Left lung (tissue), 4 donors: ENCODE measurements at regions not wholly inside any gene's neighbourhood (a gene's known extent, or its start where the extent isn't known, plus 50 kb on each side); places are given as distances from the start of the nearest gene placed in this dataset.

ENCODE experiments used
- ATAC-seq: fragments of 200-7000 bp; cut with Tn5 transposase; one replicate; pipeline ENCODE4 v1.9.1; 2020; ENCODE audit warnings: moderate library complexity
- DNase-seq, 4 donors: peaks; one replicate each; pipeline ENCODE4 v3.0.0-alpha.2; 2013 to 2020
- H3K27ac ChIP-seq, 2 donors: fragments of 200-600 bp; sonication (generic) in 1 of 2; one replicate each; pipeline versions ENCODE4 v1.5.0 to v1.8.0; 2020 to 2021
- H3K27me3 ChIP-seq, 2 donors: fragments of 200-600 bp; sonication (generic) in 1 of 2; one replicate each; pipeline versions ENCODE4 v1.5.0 to v1.8.0; 2020 to 2021
- H3K36me3 ChIP-seq, 2 donors: fragments of 200-600 bp; sonication (generic) in 1 of 2; one replicate each; pipeline versions ENCODE4 v1.5.0 to v1.8.0; 2020 to 2021
- H3K4me1 ChIP-seq, 2 donors: fragments of 200-600 bp; one replicate each; pipeline ENCODE4 v1.8.0; 2021
- H3K4me3 ChIP-seq, 2 donors: fragments of 200-600 bp; sonication (generic) in 1 of 2; one replicate each; pipeline versions ENCODE4 v1.5.0 to v1.8.0; 2020 to 2021; ENCODE audit warnings: mild to moderate bottlenecking in 1 of 2
- H3K9me3 ChIP-seq, 2 donors: fragments of 200-600 bp; sonication (generic) in 1 of 2; one replicate each; pipeline versions ENCODE4 v1.5.0 to v1.8.0; 2020 to 2021
- intact Hi-C, 2 donors: fragments of 100-400 bp; cut with DNase I; formaldehyde crosslinking; loops; one replicate each; pipeline versions ENCODE4 v1.11.2 to v1.14.2; 2022
- TF ChIP-seq, protein P1 (sequence below), 2 donors: fragments of 200-600 bp; sonication (generic) in 1 of 2; IDR thresholded peaks; one replicate each; pipeline versions ENCODE4 v1.5.0 to v1.8.0; 2021; ENCODE audit warnings: antibody characterized with exemption in 2 of 2
- donor health status: DM: no; HTN: yes; CAD: no.
- donor health status: DM: no; HTN: no; CAD: no.

DNA sequence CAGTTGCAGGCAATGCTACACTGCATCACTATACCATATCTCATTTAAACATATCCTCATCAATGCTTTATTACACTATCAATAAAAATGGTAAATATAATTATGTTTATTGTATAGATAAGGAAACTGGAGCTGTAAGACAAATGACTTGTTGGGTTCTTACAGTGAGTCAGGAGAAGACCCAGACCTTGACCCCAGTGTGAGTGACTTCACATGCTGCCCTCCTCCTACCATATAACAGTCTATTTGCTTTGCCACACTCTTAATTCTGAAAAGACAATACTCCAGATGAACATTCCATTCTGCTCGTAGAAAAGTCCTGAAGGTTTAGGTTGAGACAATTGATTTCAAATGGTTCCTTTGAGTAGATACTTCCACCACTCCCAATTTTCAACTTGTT lies 550.5 kb downstream of the PLPP3 start:
- no peaks in the 10 kb centered on the region for H3K9me3 ChIP-seq
- H3K27ac ChIP-seq = no peak overlapping the region
- no peak for ATAC-seq
- no peaks in the 10 kb centered on the region for H3K36me3 ChIP-seq
- H3K27me3 ChIP-seq = no peaks in the 10 kb centered on the region
- H3K4me3 ChIP-seq = no peak overlapping the region
- H3K4me1 ChIP-seq = no peaks in the 10 kb centered on the region
- no peak for DNase-seq
- intact Hi-C loops = no loop called here
- TF ChIP-seq, protein P1, sequence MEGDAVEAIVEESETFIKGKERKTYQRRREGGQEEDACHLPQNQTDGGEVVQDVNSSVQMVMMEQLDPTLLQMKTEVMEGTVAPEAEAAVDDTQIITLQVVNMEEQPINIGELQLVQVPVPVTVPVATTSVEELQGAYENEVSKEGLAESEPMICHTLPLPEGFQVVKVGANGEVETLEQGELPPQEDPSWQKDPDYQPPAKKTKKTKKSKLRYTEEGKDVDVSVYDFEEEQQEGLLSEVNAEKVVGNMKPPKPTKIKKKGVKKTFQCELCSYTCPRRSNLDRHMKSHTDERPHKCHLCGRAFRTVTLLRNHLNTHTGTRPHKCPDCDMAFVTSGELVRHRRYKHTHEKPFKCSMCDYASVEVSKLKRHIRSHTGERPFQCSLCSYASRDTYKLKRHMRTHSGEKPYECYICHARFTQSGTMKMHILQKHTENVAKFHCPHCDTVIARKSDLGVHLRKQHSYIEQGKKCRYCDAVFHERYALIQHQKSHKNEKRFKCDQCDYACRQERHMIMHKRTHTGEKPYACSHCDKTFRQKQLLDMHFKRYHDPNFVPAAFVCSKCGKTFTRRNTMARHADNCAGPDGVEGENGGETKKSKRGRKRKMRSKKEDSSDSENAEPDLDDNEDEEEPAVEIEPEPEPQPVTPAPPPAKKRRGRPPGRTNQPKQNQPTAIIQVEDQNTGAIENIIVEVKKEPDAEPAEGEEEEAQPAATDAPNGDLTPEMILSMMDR (IDR thresholded peaks at IDR 0.05) = no peak

DNA sequence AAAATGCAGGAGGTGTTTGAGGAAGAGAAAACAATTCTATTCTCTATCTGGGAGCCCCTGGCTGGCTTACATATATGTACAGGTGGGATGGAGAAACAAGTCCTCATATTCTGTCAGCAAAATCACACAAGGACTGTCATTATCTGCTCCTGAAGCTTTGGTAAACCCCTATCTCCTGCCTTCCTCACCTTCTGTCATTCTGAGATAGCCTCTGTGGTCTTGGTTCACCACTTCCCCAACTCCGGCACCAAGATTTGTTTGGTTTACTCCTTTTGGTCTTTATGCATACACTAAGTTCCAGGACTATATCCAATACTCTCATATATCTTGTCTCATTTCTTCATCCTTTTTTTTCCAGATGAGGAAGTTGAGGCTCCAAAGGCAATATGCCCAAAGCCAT lies 551.1 kb downstream of the PLPP3 start:
- H3K4me3 ChIP-seq = no peak overlapping the region
- no peaks in the 10 kb centered on the region for H3K27me3 ChIP-seq
- DNase-seq = no peak
- no peaks in the 10 kb centered on the region for H3K4me1 ChIP-seq
- no peaks in the 10 kb centered on the region for H3K9me3 ChIP-seq
- ATAC-seq = no peak
- intact Hi-C loops = no loop called here
- no peaks in the 10 kb centered on the region for H3K36me3 ChIP-seq
- no peak overlapping the region for H3K27ac ChIP-seq
- TF ChIP-seq, protein P1 (IDR thresholded peaks at IDR 0.05) = no peak

DNA sequence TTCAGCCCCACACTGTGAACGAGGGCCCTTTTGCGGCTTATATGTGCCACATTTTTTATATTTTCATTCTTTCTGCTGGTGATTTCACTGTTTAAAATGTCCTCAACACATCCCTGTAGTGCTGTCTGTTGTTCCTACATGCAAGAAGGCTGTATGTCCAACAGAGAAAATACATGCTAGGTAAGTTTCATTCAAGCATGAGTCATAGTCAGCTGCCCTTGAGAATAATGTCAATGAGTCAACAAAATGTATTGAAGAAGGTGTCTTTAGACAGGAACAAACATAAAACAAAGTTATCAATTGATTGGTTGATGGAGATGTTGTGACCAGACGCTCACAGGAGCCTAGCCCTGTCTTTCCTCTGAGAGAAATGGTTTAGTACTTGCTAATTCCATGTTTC lies 553.4 kb downstream of the PLPP3 start:
- intact Hi-C loops = no loop called here
- Histone ChIP-seq H3K27ac (no peak overlapping the region), H3K4me1 (no peaks in the 10 kb centered on the region), H3K36me3 (no peaks in the 10 kb centered on the region), H3K4me3 (no peak overlapping the region), H3K9me3 (no peaks in the 10 kb centered on the region), H3K27me3 (no peaks in the 10 kb centered on the region)
- no peak for DNase-seq
- ATAC-seq = no peak
- TF ChIP-seq, protein P1 (IDR thresholded peaks at IDR 0.05) = no peak

DNA sequence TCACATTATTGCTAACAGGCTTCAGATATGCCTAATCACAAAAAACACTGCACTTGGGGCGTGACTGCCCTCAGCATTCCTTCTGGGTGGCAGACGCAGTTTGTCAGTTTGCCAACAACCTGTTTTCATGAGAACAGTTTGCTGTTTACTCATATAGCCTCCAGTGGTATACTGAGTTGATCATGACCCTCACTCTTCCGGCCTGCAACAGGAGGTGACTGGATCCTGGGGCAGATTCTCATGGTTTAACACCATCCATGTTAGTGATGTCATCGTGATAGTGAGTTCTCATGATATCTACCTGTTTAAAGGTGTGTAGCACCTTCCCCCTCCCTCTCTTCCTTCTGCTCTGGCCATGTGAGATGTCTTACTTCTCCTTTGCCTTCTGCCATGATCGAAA lies 555.2 kb downstream of the PLPP3 start:
- no peaks in the 10 kb centered on the region for H3K4me1 ChIP-seq
- intact Hi-C loops = no loop called here
- TF ChIP-seq, protein P1 (IDR thresholded peaks at IDR 0.05) = no peak
- no peak overlapping the region for H3K4me3 ChIP-seq
- no peaks in the 10 kb centered on the region for H3K27me3 ChIP-seq
- no peaks in the 10 kb centered on the region for H3K9me3 ChIP-seq
- H3K36me3 ChIP-seq = no peaks in the 10 kb centered on the region
- DNase-seq (no peak), ATAC-seq (no peak)
- H3K27ac ChIP-seq = no peak overlapping the region

GRCh38 chr1:56019922-56020321 lies 559.4 kb downstream of the PLPP3 start:
- Histone ChIP-seq H3K9me3 (no peaks in the 10 kb centered on the region), H3K36me3 (no peaks in the 10 kb centered on the region), H3K27me3 (no peaks in the 10 kb centered on the region), H3K4me1 (no peaks in the 10 kb centered on the region), H3K27ac (no peak overlapping the region), H3K4me3 (no peak overlapping the region)
- DNase-seq (no peak), ATAC-seq (no peak)
- TF ChIP-seq, protein P1 (IDR thresholded peaks at IDR 0.05) = no peak
- intact Hi-C loops = no loop called here
